IPS-NIHi7 (cell line): ENCODE measurements at regions not wholly inside any gene's neighbourhood (a gene's known extent, or its start where the extent isn't known, plus 50 kb on each side); places are given as distances from the start of the nearest gene placed in this dataset.
"Not testable (repeated sequence)": the region's sequence is repeated elsewhere in the genome, so short reads cannot be mapped to it uniquely, and the experiment has no call there.

Experiments
- DNase-seq: peaks from one replicate; pipeline ENCODE4 v3.0.0; 2012; ENCODE audit warnings: mixed read lengths; ENCODE audit errors: extremely low spot score

- DNase-seq = no peak
Measured at GRCh38 chr6:27546522-27546921, 73.6 kb upstream of the ZNF184 start.

GRCh38 chr6:27545271-27546046 lies 72.6 kb upstream of the ZNF184 start:
- DNase-seq = peak; percentile 39

GRCh38 chr6:27544612-27545260 lies 71.8 kb upstream of the ZNF184 start:
- no peak for DNase-seq

- not testable (repeated sequence) for DNase-seq
Measured at GRCh38 chr6:27544135-27544534, 71.2 kb upstream of the ZNF184 start.

GRCh38 chr6:27542485-27542884 lies 69.6 kb upstream of the ZNF184 start:
- DNase-seq = no peak

GRCh38 chr6:27541933-27542297 lies 69.0 kb upstream of the ZNF184 start:
- DNase-seq = no peak

GRCh38 chr6:27541212-27541932 lies 68.5 kb upstream of the ZNF184 start:
- no peak for DNase-seq

GRCh38 chr6:27539551-27539950 lies 66.6 kb upstream of the ZNF184 start:
- no peak for DNase-seq

- DNase-seq = no peak
Measured at GRCh38 chr6:27532820-27533538, 60.1 kb upstream of the ZNF184 start.

GRCh38 chr6:27531772-27532459 lies 59.0 kb upstream of the ZNF184 start:
- no peak for DNase-seq

- DNase-seq = not testable (repeated sequence)
Measured at GRCh38 chr6:27529796-27530195, 56.9 kb upstream of the ZNF184 start.

GRCh38 chr6:27528714-27529113 lies 55.8 kb upstream of the ZNF184 start:
- DNase-seq = no peak
